ENCODE measurements at regions not wholly inside any gene's neighbourhood (a gene's known extent, or its start where the extent isn't known, plus 50 kb on each side); places are given as distances from the start of the nearest gene placed in this dataset.

DNA sequence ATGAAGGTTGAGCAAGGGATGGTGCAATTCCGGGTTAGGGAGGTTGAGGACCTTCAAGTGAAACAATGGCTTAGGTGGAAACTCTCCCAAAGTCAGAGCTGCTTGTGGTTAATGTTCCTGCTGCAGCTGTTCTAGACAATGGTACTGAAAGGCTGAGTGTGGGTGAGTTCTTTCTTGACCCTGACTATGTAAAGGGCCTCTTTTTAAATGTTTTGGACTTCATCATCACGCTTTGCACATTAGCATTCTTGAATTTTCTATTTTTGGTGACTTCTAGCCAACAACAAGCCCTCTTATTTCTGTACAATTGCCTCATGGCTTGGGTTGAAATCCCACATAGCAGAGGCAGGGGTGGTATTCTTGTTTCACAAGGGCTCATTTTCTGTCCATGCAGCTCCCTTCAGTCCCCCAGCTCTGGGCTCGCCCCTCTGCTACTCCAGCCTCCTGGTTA is 136.3 kb upstream of the ANKRD55 start:
- TF ChIP-seq, protein P1, sequence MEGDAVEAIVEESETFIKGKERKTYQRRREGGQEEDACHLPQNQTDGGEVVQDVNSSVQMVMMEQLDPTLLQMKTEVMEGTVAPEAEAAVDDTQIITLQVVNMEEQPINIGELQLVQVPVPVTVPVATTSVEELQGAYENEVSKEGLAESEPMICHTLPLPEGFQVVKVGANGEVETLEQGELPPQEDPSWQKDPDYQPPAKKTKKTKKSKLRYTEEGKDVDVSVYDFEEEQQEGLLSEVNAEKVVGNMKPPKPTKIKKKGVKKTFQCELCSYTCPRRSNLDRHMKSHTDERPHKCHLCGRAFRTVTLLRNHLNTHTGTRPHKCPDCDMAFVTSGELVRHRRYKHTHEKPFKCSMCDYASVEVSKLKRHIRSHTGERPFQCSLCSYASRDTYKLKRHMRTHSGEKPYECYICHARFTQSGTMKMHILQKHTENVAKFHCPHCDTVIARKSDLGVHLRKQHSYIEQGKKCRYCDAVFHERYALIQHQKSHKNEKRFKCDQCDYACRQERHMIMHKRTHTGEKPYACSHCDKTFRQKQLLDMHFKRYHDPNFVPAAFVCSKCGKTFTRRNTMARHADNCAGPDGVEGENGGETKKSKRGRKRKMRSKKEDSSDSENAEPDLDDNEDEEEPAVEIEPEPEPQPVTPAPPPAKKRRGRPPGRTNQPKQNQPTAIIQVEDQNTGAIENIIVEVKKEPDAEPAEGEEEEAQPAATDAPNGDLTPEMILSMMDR (IDR thresholded peaks at IDR 0.05) = no peak
- TF ChIP-seq JUND (IDR thresholded peaks at IDR 0.05) = no peak
- TF ChIP-seq EP300 (IDR thresholded peaks at IDR 0.05; ENCODE audit: borderline replicate concordance in 1 of 2, low read depth in 1 of 2, low read length in 1 of 2) = no peak
- TF ChIP-seq RCOR1 (IDR thresholded peaks at IDR 0.05; ENCODE audit: low read length) = no peak
- TF ChIP-seq GABPA (IDR thresholded peaks at IDR 0.05; ENCODE audit: low read depth) = no peak
- no peak for TF ChIP-seq TAF1 (IDR thresholded peaks at IDR 0.05; ENCODE audit: borderline replicate concordance, low read depth, low read length)
- no peak for TF ChIP-seq RFX5 (IDR thresholded peaks at IDR 0.05; ENCODE audit: low read length)
- no peak for TF ChIP-seq RXRA (IDR thresholded peaks at IDR 0.05; ENCODE audit: borderline replicate concordance, low read depth)
- TF ChIP-seq FOXJ3 (CRISPR knock-in tag; IDR thresholded peaks at IDR 0.05) = no peak
- TF ChIP-seq, protein P2, sequence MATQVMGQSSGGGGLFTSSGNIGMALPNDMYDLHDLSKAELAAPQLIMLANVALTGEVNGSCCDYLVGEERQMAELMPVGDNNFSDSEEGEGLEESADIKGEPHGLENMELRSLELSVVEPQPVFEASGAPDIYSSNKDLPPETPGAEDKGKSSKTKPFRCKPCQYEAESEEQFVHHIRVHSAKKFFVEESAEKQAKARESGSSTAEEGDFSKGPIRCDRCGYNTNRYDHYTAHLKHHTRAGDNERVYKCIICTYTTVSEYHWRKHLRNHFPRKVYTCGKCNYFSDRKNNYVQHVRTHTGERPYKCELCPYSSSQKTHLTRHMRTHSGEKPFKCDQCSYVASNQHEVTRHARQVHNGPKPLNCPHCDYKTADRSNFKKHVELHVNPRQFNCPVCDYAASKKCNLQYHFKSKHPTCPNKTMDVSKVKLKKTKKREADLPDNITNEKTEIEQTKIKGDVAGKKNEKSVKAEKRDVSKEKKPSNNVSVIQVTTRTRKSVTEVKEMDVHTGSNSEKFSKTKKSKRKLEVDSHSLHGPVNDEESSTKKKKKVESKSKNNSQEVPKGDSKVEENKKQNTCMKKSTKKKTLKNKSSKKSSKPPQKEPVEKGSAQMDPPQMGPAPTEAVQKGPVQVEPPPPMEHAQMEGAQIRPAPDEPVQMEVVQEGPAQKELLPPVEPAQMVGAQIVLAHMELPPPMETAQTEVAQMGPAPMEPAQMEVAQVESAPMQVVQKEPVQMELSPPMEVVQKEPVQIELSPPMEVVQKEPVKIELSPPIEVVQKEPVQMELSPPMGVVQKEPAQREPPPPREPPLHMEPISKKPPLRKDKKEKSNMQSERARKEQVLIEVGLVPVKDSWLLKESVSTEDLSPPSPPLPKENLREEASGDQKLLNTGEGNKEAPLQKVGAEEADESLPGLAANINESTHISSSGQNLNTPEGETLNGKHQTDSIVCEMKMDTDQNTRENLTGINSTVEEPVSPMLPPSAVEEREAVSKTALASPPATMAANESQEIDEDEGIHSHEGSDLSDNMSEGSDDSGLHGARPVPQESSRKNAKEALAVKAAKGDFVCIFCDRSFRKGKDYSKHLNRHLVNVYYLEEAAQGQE (IDR thresholded peaks at IDR 0.05; ENCODE audit: low read depth, low read length) = no peak
- TF ChIP-seq, protein P3, sequence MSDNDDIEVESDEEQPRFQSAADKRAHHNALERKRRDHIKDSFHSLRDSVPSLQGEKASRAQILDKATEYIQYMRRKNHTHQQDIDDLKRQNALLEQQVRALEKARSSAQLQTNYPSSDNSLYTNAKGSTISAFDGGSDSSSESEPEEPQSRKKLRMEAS (IDR thresholded peaks at IDR 0.05; ENCODE audit: low read depth) = no peak
- TF ChIP-seq FOSL2 (IDR thresholded peaks at IDR 0.05; ENCODE audit: borderline replicate concordance, low read depth) = no peak
